ENCODE measurements at regions not wholly inside any gene's neighbourhood (a gene's known extent, or its start where the extent isn't known, plus 50 kb on each side); places are given as distances from the start of the nearest gene placed in this dataset.

DNA sequence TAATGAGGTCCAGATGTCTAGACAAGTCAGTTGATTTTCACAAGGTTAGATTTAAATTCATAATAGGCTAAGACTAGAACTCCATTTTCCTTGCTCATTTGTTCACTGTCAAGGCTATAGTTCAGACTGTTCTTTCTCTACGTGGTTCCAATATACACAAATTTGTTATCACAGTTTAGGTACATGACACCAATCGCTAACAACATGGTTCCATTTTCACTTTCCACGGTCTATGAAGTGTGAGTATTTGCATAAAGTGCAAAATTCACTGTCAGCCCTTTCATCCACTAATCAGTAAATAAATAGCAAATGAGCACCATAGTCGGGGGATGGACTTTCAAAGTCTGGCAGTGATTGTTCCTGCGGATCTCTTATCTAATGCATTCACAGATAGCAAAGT lies 315.7 kb upstream of the SPOCK3 start:
- DNase-seq (ENCODE audit: low read depth, low spot score): no peak
- Histone ChIP-seq H3K9me1 (ENCODE audit: control insufficient read depth, extremely low read depth, insufficient read depth, low read length) (no peaks in the 10 kb centered on the region), H3K4me2 (ENCODE audit: control insufficient read depth, extremely low read depth, insufficient read depth, low read depth, low read length) (no peak overlapping the region), H3K36me3 (ENCODE audit: control insufficient read depth in 2 of 2, extremely low read depth in 1 of 2, insufficient read depth in 2 of 2, low read length in 2 of 2) (no peaks in the 10 kb centered on the region), H3K27me3 (ENCODE audit: control insufficient read depth, extremely low read depth, insufficient read depth, low read length) (no peaks in the 10 kb centered on the region), H3K9me3 (ENCODE audit: control insufficient read depth, low read depth, low read length) (no peaks in the 10 kb centered on the region), H3K9ac (ENCODE audit: control insufficient read depth, extremely low read depth, insufficient read depth, low read length) (no peak overlapping the region), H3K27ac (ENCODE audit: control insufficient read depth, insufficient read depth, low read length) (no peak overlapping the region), H3K79me2 (ENCODE audit: control insufficient read depth, insufficient read depth, low read length) (no peaks in the 10 kb centered on the region), H4K20me1 (ENCODE audit: control insufficient read depth, extremely low read depth, insufficient read depth, low read length) (no peaks in the 10 kb centered on the region), H3K4me1 (ENCODE audit: control insufficient read depth, extremely low read depth, insufficient read depth, low read length) (no peaks in the 10 kb centered on the region), H2AFZ (ENCODE audit: control insufficient read depth, low read length) (no peak overlapping the region), H3K4me3 (ENCODE audit: control insufficient read depth in 2 of 3, extremely low read depth in 1 of 3, insufficient read depth in 2 of 3, low read depth in 1 of 3, low read length in 3 of 3) (no peak overlapping the region)
- dilution Hi-C loops (cut with MboI; ENCODE audit: extremely low pct_ligation_motif_present, low sequenced_read_pairs): no loop called here
- no peak for TF ChIP-seq EZH2 (IDR thresholded peaks at IDR 0.05; ENCODE audit: low read length)
- TF ChIP-seq, protein P1, sequence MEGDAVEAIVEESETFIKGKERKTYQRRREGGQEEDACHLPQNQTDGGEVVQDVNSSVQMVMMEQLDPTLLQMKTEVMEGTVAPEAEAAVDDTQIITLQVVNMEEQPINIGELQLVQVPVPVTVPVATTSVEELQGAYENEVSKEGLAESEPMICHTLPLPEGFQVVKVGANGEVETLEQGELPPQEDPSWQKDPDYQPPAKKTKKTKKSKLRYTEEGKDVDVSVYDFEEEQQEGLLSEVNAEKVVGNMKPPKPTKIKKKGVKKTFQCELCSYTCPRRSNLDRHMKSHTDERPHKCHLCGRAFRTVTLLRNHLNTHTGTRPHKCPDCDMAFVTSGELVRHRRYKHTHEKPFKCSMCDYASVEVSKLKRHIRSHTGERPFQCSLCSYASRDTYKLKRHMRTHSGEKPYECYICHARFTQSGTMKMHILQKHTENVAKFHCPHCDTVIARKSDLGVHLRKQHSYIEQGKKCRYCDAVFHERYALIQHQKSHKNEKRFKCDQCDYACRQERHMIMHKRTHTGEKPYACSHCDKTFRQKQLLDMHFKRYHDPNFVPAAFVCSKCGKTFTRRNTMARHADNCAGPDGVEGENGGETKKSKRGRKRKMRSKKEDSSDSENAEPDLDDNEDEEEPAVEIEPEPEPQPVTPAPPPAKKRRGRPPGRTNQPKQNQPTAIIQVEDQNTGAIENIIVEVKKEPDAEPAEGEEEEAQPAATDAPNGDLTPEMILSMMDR (optimal IDR thresholded peaks at IDR 0.05 in 1 of 3, IDR thresholded peaks at IDR 0.05 in 1 of 3, conservative IDR thresholded peaks at IDR 0.05 in 1 of 3; ENCODE audit: extremely low read depth in 1 of 3, insufficient read depth in 2 of 3, low read length in 3 of 3): no peak
- FAIRE-seq: no peak

DNA sequence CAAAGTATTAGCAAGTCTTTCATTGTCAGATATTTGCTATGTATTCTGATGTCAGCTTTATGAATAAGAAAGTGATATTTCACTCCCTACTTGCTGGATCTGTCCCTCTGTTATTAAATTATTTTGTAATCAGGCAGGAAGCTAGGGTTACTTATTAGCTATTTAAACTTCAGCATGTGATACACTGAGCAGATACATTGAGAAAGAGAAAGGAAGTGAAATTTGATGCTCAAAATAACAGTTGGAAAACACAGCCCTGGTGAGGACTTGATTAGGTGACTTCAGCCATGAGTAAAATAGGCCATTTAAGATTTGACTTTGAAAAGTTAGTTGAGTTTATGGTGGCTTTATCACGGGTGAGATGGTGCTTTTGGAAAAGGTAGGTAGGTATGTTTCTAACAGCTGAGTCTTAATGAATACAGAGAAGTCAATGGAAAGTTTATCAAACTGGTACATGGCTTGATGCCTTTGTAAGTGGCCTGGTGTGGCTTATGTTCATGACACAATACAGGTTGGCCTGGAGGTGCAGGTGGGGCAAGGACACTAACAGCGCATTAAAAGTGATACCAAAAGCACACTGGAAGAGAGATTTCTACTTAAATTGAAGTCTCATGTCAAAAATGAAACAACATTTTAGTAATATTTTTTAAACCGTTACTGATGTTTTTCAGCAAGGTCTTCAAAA lies 321.2 kb upstream of the SPOCK3 start:
- no peak for FAIRE-seq
- Histone ChIP-seq H3K36me3 (ENCODE audit: control insufficient read depth in 2 of 2, extremely low read depth in 1 of 2, insufficient read depth in 2 of 2, low read length in 2 of 2) (no peaks in the 10 kb centered on the region), H3K4me3 (ENCODE audit: control insufficient read depth in 2 of 3, extremely low read depth in 1 of 3, insufficient read depth in 2 of 3, low read depth in 1 of 3, low read length in 3 of 3) (no peak overlapping the region), H2AFZ (ENCODE audit: control insufficient read depth, low read length) (no peak overlapping the region), H3K9me1 (ENCODE audit: control insufficient read depth, extremely low read depth, insufficient read depth, low read length) (no peaks in the 10 kb centered on the region), H3K79me2 (ENCODE audit: control insufficient read depth, insufficient read depth, low read length) (no peaks in the 10 kb centered on the region), H3K4me1 (ENCODE audit: control insufficient read depth, extremely low read depth, insufficient read depth, low read length) (no peaks in the 10 kb centered on the region), H3K4me2 (ENCODE audit: control insufficient read depth, extremely low read depth, insufficient read depth, low read depth, low read length) (no peak overlapping the region), H4K20me1 (ENCODE audit: control insufficient read depth, extremely low read depth, insufficient read depth, low read length) (no peaks in the 10 kb centered on the region), H3K27me3 (ENCODE audit: control insufficient read depth, extremely low read depth, insufficient read depth, low read length) (no peaks in the 10 kb centered on the region), H3K9me3 (ENCODE audit: control insufficient read depth, low read depth, low read length) (no peaks in the 10 kb centered on the region), H3K27ac (ENCODE audit: control insufficient read depth, insufficient read depth, low read length) (no peak overlapping the region), H3K9ac (ENCODE audit: control insufficient read depth, extremely low read depth, insufficient read depth, low read length) (no peak overlapping the region)
- dilution Hi-C loops (cut with MboI; ENCODE audit: extremely low pct_ligation_motif_present, low sequenced_read_pairs): no loop called here
- no peak for TF ChIP-seq EZH2 (IDR thresholded peaks at IDR 0.05; ENCODE audit: low read length)
- TF ChIP-seq, protein P1 (optimal IDR thresholded peaks at IDR 0.05 in 1 of 3, IDR thresholded peaks at IDR 0.05 in 1 of 3, conservative IDR thresholded peaks at IDR 0.05 in 1 of 3; ENCODE audit: extremely low read depth in 1 of 3, insufficient read depth in 2 of 3, low read length in 3 of 3): no peak
- no peak for DNase-seq (ENCODE audit: low read depth, low spot score)

All from keratinocyte (primary cell).